CD14-positive monocyte (primary cell): ENCODE measurements at regions not wholly inside any gene's neighbourhood (a gene's known extent, or its start where the extent isn't known, plus 50 kb on each side); places are given as distances from the start of the nearest gene placed in this dataset.

Source experiments
- DNase-seq, 3 donors: peaks; one replicate each; pipeline ENCODE4 v3.0.0-alpha.2; 2011 to 2022
- H2AFZ ChIP-seq: 2 replicates; pipeline ENCODE4 v1.6.0; 2012; ENCODE audit warnings: mild to moderate bottlenecking, low read depth, low read length, inconsistent platforms; ENCODE audit not compliant: insufficient read depth, poor library complexity, severe bottlenecking
- H3K27ac ChIP-seq, 2 donors: 1 replicate in 1 of 2; 2 replicates in 1 of 2; pipeline ENCODE4 v1.5.1; 2012 to 2013; ENCODE audit warnings: low read length in 2 of 2, control low read depth in 1 of 2, inconsistent platforms in 1 of 2, low read depth in 1 of 2, mild to moderate bottlenecking in 1 of 2
- H3K27me3 ChIP-seq, 2 donors: one replicate each; pipeline versions ENCODE4 v1.6.0 to v1.6.1; 2011 to 2013; ENCODE audit warnings: low read length in 2 of 2; ENCODE audit not compliant: control insufficient read depth in 2 of 2, insufficient read depth in 2 of 2
- H3K36me3 ChIP-seq, 2 donors: replicated peaks in 1 of 2; 1 replicate in 1 of 2; 2 replicates in 1 of 2; pipeline versions ENCODE4 v1.5.1 to v1.6.1; 2012 to 2013; ENCODE audit warnings: low read length in 2 of 2, control low read depth in 1 of 2, inconsistent platforms in 1 of 2, mild to moderate bottlenecking in 1 of 2; ENCODE audit not compliant: insufficient read depth in 2 of 2, control insufficient read depth in 1 of 2
- H3K4me1 ChIP-seq, 2 donors: 1 replicate in 1 of 2; 2 replicates in 1 of 2; pipeline versions ENCODE4 v1.5.1 to v1.6.1; 2012 to 2013; ENCODE audit warnings: low read length in 2 of 2, control low read depth in 1 of 2, inconsistent platforms in 1 of 2, mild to moderate bottlenecking in 1 of 2, moderate library complexity in 1 of 2; ENCODE audit not compliant: insufficient read depth in 2 of 2, control insufficient read depth in 1 of 2
- H3K4me2 ChIP-seq: replicated peaks from 2 replicates; pipeline ENCODE3; 2012; ENCODE audit warnings: low read length, moderate library complexity, mild to moderate bottlenecking; ENCODE audit not compliant: poor library complexity, severe bottlenecking; ENCODE audit errors: extremely low read depth
- H3K4me3 ChIP-seq, 3 experiments: fragments of 200-600 bp in 1 of 3; sonication (generic) in 1 of 3; replicated peaks in 1 of 3; 1 replicate in 2 of 3; 2 replicates in 1 of 3; pipeline ENCODE4 v1.5.1; 2011 to 2013; ENCODE audit warnings: low read length in 3 of 3, mild to moderate bottlenecking in 3 of 3, control low read depth in 2 of 3, low read depth in 2 of 3, inconsistent platforms in 1 of 3, moderate library complexity in 1 of 3
- H3K79me2 ChIP-seq: 2 replicates; pipeline ENCODE4 v1.6.0; 2012; ENCODE audit warnings: mild to moderate bottlenecking, control low read depth, inconsistent platforms, low read length, moderate library complexity; ENCODE audit not compliant: insufficient read depth
- H3K9ac ChIP-seq: 2 replicates; pipeline ENCODE4 v1.6.0; 2017; ENCODE audit warnings: low read length, mild to moderate bottlenecking; ENCODE audit not compliant: insufficient read depth, poor library complexity, severe bottlenecking
- H3K9me3 ChIP-seq, 2 donors: replicated peaks in 1 of 2; 1 replicate in 1 of 2; 2 replicates in 1 of 2; pipeline versions ENCODE4 v1.5.1 to v1.6.1; 2012 to 2013; ENCODE audit warnings: low read length in 2 of 2, control low read depth in 1 of 2; ENCODE audit not compliant: control insufficient read depth in 1 of 2, insufficient read depth in 1 of 2
- H4K20me1 ChIP-seq: 2 replicates; pipeline ENCODE4 v1.6.0; 2012; ENCODE audit warnings: mild to moderate bottlenecking, low read length, control low read depth, moderate library complexity; ENCODE audit not compliant: insufficient read depth
- H3K27ac Mint-ChIP-seq, 7 donors: one replicate each; pipeline ENCODE4 v1.8.0; 2020; ENCODE audit warnings: mild to moderate bottlenecking in 7 of 7, mixed read lengths in 7 of 7, moderate library complexity in 6 of 7, inconsistent platforms in 2 of 7
- H3K27me3 Mint-ChIP-seq, 3 donors: one replicate each; pipeline ENCODE4 v1.8.0; 2021 to 2022; ENCODE audit warnings: low read depth in 3 of 3, mild to moderate bottlenecking in 3 of 3, mixed read lengths in 3 of 3, moderate library complexity in 3 of 3, inconsistent platforms in 1 of 3
- H3K36me3 Mint-ChIP-seq, 2 donors: one replicate each; pipeline ENCODE4 v1.8.0; 2020; ENCODE audit warnings: mixed read lengths in 2 of 2, inconsistent platforms in 1 of 2, mild to moderate bottlenecking in 1 of 2
- H3K4me1 Mint-ChIP-seq: one replicate; pipeline ENCODE4 v1.8.0; 2020; ENCODE audit warnings: mild to moderate bottlenecking, mixed read lengths
- H3K4me3 Mint-ChIP-seq, 2 donors: one replicate each; pipeline ENCODE4 v1.8.0; 2020; ENCODE audit warnings: mild to moderate bottlenecking in 2 of 2, mixed read lengths in 2 of 2, moderate library complexity in 1 of 2
- H3K9me3 Mint-ChIP-seq, 7 donors: one replicate each; pipeline ENCODE4 v1.8.0; 2020 to 2022; ENCODE audit warnings: mixed read lengths in 7 of 7, mild to moderate bottlenecking in 6 of 7, moderate library complexity in 6 of 7, inconsistent platforms in 2 of 7
- WGBS: methylation state at CpG from one replicate; pipeline ENCODE4 v1.1.5; 2013; ENCODE audit warnings: missing lambda C conversion rate; ENCODE audit not compliant: insufficient coverage; 5-methylcytosine and 5-hydroxymethylcytosine counted together
- intact Hi-C, 2 donors: fragments of 100-400 bp; cut with micrococcal nuclease; formaldehyde crosslinking; loops; one replicate each; pipeline versions ENCODE4 v1.15.0 to v1.15.1; 2023
- TF ChIP-seq, protein P1 (sequence below): fragments of 200-600 bp; IDR thresholded peaks from one replicate; pipeline ENCODE4 v1.8.0; 2022; ENCODE audit warnings: antibody characterized with exemption, mild to moderate bottlenecking

DNA sequence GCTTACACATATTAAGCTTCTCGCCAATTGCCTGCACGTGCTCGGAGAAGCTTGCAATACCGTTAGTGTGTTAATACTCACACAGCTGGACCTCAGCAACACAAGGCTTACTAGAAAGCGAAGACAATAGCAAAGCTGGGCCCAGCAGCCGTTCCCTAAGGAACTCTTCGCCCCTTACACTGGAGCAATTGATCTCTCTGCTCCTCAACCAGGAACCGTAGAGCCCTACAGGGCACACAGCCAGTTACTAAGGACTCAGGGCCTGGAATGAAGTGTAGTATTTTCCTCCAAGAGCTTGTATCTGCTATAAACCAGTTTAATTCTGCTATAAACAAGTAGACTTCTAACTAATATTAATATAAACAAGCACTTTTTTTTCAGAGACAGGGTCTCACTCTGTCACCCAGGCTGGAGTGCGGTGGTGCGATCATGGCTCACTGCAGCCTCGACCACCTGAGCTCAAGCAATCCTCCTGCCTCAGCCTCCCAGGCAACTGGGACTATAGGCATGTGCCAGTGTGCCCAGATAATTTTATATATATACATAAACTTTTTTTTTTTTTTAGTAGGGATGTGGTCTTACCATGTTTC is 67.0 kb upstream of the SIMC1 start:
- Mint-ChIP-seq H3K36me3 (no peaks in the 10 kb centered on the region), H3K9me3 (no peaks in the 10 kb centered on the region), H3K27me3 (peaks cover 11 to 20% (median 14%) of the 10 kb centered on the region in 3 donors), H3K27ac (no peak overlapping the region), H3K4me3 (no peak overlapping the region), H3K4me1 (peaks cover 6% of the 10 kb centered on the region)
- TF ChIP-seq, protein P1, sequence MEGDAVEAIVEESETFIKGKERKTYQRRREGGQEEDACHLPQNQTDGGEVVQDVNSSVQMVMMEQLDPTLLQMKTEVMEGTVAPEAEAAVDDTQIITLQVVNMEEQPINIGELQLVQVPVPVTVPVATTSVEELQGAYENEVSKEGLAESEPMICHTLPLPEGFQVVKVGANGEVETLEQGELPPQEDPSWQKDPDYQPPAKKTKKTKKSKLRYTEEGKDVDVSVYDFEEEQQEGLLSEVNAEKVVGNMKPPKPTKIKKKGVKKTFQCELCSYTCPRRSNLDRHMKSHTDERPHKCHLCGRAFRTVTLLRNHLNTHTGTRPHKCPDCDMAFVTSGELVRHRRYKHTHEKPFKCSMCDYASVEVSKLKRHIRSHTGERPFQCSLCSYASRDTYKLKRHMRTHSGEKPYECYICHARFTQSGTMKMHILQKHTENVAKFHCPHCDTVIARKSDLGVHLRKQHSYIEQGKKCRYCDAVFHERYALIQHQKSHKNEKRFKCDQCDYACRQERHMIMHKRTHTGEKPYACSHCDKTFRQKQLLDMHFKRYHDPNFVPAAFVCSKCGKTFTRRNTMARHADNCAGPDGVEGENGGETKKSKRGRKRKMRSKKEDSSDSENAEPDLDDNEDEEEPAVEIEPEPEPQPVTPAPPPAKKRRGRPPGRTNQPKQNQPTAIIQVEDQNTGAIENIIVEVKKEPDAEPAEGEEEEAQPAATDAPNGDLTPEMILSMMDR: no peak
- no peaks in the 10 kb centered on the region for H3K9me3 ChIP-seq
- no peaks in the 10 kb centered on the region for H3K79me2 ChIP-seq
- H3K4me3 ChIP-seq: no peak overlapping the region
- no peak overlapping the region for H2AFZ ChIP-seq
- no peak overlapping the region for H3K9ac ChIP-seq
- intact Hi-C loops: no loop called here
- H3K36me3 ChIP-seq: no peaks in the 10 kb centered on the region
- H3K27ac ChIP-seq: no peak overlapping the region
- WGBS: 97% methylated on average over 7 of the region's 11 CpGs
- H3K27me3 ChIP-seq: peaks cover 4 to 7% of the 10 kb centered on the region in 2 donors
- DNase-seq: no peak
- H3K4me1 ChIP-seq: no peaks in the 10 kb centered on the region
- H4K20me1 ChIP-seq: no peaks in the 10 kb centered on the region
- H3K4me2 ChIP-seq: no peak overlapping the region

DNA sequence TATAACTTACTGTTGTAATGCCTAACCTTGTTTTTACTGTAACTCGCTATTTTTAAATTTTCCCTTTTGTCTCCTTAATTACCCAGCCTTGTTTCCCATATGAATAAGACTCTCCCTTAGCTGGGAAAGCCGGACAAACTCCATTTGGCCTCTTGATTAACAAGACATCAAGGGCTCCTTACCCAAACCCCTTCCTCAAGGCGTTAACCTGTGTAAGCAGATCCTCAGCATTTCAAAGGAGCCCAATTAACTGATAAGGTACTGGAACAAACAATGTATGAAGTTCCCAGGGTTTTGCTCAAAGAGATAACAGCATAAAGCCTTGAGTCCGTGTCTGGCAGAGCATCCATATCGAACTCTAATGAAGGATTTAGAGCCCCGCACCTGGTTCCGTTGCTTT is 66.0 kb upstream of the SIMC1 start:
- Histone ChIP-seq H3K36me3 (no peaks in the 10 kb centered on the region), H3K27ac (no peak overlapping the region), H3K4me2 (no peak overlapping the region), H2AFZ (no peak overlapping the region), H4K20me1 (no peaks in the 10 kb centered on the region), H3K27me3 (peaks cover 2 to 6% of the 10 kb centered on the region in 2 donors), H3K79me2 (no peaks in the 10 kb centered on the region), H3K4me1 (no peaks in the 10 kb centered on the region), H3K9ac (no peak overlapping the region), H3K9me3 (no peaks in the 10 kb centered on the region), H3K4me3 (no peak overlapping the region)
- no peak overlapping the region for H3K27ac Mint-ChIP-seq
- intact Hi-C loops: no loop called here
- H3K36me3 Mint-ChIP-seq: no peaks in the 10 kb centered on the region
- no peak overlapping the region for H3K4me3 Mint-ChIP-seq
- peaks cover 6% of the 10 kb centered on the region for H3K4me1 Mint-ChIP-seq
- 93% methylated on average over 2 of the region's 7 CpGs for WGBS
- H3K27me3 Mint-ChIP-seq: peaks cover 11 to 22% (median 14%) of the 10 kb centered on the region in 3 donors
- no peak for DNase-seq
- TF ChIP-seq, protein P1: no peak
- no peaks in the 10 kb centered on the region for H3K9me3 Mint-ChIP-seq
